NCI-H1417 treated with DMSO at 0.1 percent for 48 hours (cell line): ENCODE measurements at regions not wholly inside any gene's neighbourhood (a gene's known extent, or its start where the extent isn't known, plus 50 kb on each side); places are given as distances from the start of the nearest gene placed in this dataset.

ENCODE experiments used
- DNase-seq: peaks from one replicate; lab custom pipeline; 2025; lab: John Stamatoyannopoulos, UW

GRCh38 chr19:29397748-29398147 lies 128.0 kb upstream of the VSTM2B start:
- no peak for DNase-seq

DNA sequence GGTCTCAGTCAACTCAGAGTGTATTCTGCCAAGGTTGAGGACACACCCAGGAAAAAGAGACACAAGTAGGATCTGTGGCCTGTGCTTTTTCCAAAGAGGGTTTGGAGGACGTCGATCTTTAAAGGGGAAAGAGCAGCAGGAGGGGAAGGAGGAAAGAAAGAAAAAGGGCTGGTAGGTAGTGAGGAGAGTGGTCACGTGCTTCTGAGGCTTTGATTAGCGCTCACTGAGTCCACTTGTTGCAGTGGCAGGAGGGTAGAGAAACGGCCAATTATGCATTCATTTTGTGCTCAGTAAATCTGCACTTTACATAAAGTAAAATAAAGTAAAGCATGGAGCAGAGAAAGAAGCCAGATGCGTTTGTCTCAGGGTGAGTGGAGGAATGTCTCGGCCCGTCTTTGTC lies 126.0 kb upstream of the VSTM2B start:
- DNase-seq: no peak

DNA sequence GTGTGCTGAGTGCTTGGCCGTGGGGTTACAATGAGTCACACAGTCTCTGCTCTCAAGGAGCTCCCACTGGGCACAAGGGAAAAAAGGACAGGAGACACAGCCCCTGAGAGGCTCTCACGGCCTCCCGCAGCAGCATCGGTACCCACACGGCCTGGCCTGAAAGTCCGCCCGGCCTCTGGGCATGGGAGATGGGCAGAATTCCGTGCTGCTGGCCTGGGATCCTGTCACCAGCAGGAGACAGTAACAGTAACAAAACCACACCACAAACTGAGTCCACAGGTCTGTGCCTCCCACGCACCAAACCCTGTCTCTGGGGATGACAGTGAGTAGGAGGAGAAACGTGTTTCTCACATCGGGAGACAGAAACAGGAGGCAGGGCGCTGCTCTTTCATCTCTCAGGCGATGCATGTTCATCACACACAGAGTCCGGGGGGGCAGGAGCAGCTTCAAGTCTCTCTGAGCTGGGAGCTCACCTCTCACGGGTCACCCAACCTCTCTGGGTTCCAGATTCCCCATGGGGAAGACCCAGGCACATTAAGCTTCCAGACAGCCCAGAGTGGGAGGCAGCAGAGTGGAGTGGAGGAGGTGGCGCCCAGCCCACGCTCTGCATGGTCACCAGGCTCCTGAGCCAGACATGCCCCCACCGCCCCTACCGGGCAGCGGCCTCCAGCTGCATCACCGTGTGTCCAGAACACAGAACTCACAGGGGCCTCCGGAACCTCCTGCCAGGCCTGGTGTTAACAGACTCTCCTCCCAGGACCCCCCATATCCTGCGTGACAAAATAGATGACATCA lies 124.7 kb upstream of the VSTM2B start:
- DNase-seq: no peak

DNA sequence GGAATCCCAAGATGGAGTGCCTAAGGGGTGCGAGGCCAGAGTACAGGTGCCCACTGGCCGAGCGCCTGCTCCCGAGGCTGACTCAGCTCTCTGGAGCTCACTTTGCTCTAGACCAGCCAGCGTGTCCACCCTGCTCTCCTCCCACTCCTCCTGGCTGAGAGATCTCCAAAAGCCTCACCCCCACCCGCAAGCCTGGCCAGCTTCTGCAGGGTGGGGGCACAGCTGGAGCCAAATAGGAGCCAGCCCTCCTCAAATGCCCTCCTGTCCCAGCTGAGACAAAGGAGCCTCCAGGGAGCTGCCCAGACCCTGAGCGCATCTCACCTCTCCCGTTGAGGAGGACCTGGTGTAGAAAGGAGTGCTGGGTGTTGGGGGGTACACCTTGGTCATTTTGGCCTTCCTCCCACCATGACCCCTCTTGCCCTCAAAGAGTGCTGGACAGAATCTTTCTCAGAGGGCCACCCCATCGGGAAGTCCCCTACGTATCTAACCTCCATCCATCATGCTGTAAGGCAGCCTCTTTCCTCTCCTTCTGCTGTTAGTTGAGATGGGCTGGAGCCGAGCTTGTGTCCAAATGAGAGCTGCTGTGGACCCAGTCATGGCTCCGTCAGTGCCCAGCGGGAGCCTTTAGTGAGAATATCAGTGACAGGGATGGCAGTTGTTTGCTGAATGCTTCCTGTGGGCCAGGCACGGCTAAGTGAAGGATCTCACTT lies 123.9 kb upstream of the VSTM2B start:
- DNase-seq: no peak

DNA sequence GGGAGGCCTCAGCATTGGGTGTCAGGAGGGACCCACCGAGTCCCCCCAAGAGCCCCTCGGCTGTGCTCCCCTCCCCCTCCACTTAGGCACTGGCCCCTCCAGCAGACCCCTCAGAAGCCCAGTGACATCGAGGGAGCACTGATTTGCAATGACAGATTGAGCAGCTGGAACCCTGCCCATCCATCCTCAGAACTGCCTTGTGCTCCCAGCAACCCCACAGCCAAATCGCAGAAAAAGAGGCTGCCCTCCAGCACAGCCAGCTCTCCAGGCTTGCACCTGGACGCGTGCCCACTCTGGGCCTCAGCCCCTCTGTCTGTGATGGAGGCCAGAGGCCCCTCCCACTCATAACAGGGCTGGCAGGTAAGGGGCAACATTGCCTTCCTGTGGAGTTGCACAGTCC lies 123.2 kb upstream of the VSTM2B start:
- DNase-seq: no peak

DNA sequence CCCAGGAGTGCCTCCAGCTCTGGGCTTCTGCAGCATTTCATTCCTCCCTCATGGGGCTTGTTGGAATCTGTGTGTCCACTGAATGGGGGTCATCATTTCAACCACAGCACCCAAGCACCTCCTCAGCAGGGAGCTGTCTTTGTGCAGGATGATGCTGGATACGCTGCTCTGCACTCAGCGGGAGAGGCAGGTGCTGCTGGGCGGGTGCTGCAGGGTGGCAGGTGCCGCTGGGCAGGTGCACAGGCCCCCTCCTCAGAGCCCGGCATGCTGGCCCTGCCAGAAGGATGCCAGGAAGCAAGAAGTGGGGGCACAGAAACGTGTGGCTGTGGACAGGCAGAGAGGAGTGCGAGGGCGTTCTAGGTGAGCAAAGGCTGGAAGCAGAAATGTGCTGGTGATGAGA lies 121.8 kb upstream of the VSTM2B start:
- DNase-seq: peak; percentile 65

- peak; percentile 50 for DNase-seq
These were observed 120.7 kb upstream of the VSTM2B start for GRCh38 chr19:29404951-29405727.

DNA sequence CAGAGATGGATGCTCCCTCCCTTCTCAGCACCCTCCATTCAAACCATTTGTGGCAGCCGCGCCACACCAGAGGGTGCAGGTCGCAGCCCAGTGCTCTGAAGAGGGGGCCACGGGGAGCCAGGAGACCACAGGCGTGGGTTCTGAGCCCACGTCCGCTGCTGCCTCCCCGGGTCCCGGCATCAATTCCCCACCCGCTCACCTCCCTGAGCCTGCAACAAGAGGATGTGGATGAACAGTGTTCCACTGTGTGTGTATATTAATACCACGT lies 120.1 kb upstream of the VSTM2B start:
- no peak for DNase-seq

- DNase-seq: no peak
These were observed 116.5 kb upstream of the VSTM2B start for GRCh38 chr19:29409076-29409862.

- no peak for DNase-seq
These were observed 115.2 kb upstream of the VSTM2B start for GRCh38 chr19:29410601-29411000.

DNA sequence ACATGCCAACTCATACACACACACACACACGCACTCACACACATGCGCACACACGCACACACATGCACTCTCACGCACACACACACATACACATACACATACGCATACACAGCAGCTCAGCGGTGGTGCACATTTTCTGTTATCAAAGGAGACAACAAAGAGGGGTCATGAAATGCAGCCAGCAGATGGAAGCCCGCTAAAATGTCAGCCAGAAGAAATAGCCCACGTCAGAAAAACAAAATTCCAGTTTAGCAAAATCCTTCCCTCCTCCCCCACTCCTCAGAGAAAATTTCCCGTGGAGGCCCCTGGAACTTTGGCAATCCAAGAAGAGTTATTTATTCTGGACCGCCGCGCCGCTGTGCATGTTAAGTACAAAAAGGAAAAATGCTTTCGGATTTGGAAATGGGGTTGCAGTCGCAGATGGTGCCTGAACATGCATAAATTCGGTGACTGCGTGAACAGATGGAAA lies 114.6 kb upstream of the VSTM2B start:
- no peak for DNase-seq

DNA sequence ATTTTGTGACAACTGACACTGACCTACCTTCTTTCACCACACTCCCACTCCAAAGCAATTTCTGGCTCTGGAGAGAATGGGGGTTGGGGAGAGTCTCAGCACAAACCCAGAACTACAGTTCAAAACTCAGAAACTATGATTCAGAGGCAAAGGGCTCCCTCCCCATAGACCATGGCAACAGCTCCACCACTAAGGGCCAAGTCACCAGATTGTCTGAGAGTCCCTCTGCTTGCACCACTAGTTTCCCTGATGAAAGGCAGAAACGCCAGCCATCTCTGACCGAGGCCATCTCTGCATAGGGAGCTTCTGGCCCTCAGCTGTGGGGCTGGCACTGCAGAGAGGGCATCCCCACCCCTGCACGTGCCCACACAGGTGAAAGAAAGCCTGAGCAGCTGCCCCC lies 112.4 kb upstream of the VSTM2B start:
- DNase-seq: no peak

GRCh38 chr19:29415507-29415906 lies 110.3 kb upstream of the VSTM2B start:
- no peak for DNase-seq

DNA sequence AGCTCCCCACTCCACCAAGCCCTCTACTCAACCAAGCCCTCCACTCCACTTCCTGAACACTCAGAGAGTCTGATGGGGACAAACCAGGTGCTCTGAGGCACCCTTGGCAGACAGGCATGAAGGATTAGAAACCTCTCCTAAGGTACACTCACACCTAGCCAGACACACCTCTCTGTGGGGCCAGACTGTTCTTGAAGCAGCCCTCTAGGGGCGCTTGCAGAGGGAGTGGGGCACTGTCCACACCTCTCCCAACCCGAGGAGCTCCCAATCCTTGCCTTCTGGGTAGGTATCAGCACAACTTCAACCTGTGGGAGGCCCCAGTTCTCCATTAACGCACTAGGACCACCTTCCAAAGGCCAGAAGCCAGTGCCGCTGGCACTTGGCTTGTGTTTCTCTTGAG lies 108.7 kb upstream of the VSTM2B start:
- no peak for DNase-seq

DNA sequence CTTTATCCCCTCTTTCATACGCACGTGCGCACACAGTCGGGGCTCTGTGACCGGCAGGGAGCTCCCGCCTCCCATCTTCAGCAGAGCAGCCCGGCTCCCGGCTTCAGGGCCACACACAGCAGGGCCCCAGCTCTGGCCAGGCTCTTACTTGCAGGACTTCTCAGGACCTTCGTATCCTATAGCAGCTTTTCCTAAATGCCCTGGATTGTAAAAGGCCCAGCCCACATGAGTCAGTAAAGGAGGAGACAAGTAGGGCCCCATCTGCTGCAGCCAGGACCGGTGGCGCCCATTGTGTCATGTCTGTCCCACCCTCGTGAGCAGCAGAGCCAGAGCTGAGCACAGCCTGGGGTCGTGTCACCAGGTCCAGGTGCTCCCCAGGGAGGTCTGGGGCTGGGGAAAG lies 107.6 kb upstream of the VSTM2B start:
- DNase-seq: no peak

- no peak for DNase-seq
These were observed 105.7 kb upstream of the VSTM2B start for GRCh38 chr19:29420065-29420464.

DNA sequence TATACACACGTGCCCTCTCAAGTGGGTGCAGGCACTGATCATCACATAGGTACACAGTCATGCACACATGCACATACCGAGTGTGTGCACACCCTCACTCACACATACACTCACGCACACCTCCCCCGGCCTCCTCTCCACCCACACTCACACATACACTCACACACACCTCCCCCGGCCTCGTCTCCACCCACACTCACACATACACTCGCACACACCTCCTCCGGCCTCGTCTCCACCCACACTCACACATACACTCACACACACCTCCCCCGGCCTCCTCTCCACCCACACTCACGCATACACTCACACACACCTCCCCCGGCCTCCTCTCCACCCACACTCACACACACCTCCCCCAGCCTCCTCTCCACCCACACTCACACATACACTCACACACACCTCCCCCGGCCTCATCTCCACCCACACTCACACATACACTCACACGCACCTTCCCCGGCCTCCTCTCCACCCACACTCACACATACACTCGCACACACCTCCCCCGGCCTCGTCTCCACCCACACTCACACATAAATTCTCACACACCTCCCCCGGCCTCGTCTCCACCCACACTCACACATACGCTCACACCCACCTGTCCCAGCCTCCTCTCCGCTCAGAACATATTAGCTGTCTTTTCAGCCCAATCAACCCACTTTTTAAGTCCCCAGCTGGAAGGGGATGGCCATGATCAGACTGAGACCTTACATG lies 105.2 kb upstream of the VSTM2B start:
- no peak for DNase-seq

- DNase-seq: no peak
These were observed 104.6 kb upstream of the VSTM2B start for GRCh38 chr19:29421196-29421545.

GRCh38 chr19:29422047-29422446 lies 103.7 kb upstream of the VSTM2B start:
- no peak for DNase-seq

DNA sequence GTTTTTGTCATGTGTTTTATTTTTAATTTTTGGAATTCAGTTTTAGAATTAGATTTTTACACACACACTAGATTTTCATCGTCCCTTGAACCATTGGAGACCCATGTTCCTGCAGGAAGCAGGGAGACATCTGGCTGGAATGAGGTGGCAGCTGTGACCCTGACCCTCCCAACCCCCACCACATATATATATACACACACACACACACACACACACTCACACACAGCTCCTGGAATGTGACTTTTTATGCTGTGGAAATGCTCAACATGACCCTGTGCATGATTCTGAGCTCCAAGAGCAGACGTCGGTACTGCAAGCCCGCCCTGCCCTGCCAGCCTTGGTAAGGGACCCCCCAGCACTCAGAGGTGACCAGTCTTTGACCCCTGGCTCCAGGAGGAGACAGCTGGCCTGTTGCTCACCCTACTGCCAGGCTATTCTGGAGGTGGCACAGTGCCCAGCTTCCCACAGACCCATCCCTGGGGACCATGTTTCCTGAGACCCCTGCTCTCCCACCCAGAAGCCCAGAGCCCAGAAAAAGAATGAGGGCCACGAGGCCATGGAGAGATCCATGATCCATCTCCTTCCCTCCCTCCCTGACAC lies 103.2 kb upstream of the VSTM2B start:
- no peak for DNase-seq

DNA sequence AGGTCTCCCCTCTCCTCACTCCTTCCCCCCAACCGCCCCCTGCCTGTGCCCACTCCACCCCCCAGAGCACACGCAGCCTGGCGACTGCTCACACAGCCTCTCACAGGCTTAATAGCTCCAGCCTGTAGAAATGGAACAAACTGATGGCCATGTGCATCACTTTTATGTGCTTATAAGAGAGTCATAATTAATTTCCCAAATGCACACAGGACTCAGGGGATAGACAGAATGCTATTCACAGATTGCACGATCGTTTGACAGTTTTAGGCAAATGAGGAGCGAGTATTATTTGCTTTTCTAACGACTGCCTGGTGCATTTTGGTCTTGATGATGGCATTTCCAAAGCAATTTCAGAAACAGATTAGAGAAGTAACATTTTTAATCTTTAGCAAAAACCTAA lies 97.7 kb upstream of the VSTM2B start:
- no peak for DNase-seq
